ENCODE measurements at regions not wholly inside any gene's neighbourhood (a gene's known extent, or its start where the extent isn't known, plus 50 kb on each side); places are given as distances from the start of the nearest gene placed in this dataset.
"Not testable (repeated sequence)": the region's sequence is repeated elsewhere in the genome, so short reads cannot be mapped to it uniquely, and the experiment has no call there.

DNA sequence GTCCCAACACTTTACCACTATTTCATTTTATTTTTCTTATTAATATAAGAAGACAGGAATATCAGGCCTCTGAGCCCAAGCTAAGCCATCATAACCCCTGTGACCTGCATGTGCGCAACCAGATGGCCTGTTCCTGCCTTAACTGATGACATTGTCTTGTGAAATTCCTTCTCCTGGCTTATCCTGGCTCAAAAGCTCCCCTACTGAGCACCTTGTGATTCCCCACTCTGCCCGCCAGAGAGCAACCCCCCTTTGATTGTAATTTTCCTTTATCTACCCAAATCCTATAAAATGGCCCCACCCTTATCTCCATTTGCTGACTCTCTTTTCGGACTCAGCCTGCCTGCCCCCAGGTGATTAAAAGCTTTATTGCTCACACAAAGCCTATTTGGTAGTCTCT, 382.8 kb upstream of the HS3ST1 start:
- not testable (repeated sequence) for TF ChIP-seq ZNF274 (IDR thresholded peaks at IDR 0.05; ENCODE audit: borderline replicate concordance, low read depth, low read length); TCFL5 (CRISPR knock-in tag; conservative IDR thresholded peaks at IDR 0.05); TARDBP (IDR thresholded peaks at IDR 0.05); PRMT5 (CRISPR knock-in tag; IDR thresholded peaks at IDR 0.05); ATF1 (CRISPR knock-in tag; IDR thresholded peaks at IDR 0.05); ATF1 (tag; IDR thresholded peaks at IDR 0.05); SMARCA4 (IDR thresholded peaks at IDR 0.05); ZNF354B (CRISPR knock-in tag; IDR thresholded peaks at IDR 0.05)
- TF ChIP-seq, protein P1, sequence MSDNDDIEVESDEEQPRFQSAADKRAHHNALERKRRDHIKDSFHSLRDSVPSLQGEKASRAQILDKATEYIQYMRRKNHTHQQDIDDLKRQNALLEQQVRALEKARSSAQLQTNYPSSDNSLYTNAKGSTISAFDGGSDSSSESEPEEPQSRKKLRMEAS (CRISPR knock-in tag; IDR thresholded peaks at IDR 0.05), result not testable (repeated sequence)
- TF ChIP-seq, protein P2, sequence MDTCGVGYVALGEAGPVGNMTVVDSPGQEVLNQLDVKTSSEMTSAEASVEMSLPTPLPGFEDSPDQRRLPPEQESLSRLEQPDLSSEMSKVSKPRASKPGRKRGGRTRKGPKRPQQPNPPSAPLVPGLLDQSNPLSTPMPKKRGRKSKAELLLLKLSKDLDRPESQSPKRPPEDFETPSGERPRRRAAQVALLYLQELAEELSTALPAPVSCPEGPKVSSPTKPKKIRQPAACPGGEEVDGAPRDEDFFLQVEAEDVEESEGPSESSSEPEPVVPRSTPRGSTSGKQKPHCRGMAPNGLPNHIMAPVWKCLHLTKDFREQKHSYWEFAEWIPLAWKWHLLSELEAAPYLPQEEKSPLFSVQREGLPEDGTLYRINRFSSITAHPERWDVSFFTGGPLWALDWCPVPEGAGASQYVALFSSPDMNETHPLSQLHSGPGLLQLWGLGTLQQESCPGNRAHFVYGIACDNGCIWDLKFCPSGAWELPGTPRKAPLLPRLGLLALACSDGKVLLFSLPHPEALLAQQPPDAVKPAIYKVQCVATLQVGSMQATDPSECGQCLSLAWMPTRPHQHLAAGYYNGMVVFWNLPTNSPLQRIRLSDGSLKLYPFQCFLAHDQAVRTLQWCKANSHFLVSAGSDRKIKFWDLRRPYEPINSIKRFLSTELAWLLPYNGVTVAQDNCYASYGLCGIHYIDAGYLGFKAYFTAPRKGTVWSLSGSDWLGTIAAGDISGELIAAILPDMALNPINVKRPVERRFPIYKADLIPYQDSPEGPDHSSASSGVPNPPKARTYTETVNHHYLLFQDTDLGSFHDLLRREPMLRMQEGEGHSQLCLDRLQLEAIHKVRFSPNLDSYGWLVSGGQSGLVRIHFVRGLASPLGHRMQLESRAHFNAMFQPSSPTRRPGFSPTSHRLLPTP (IDR thresholded peaks at IDR 0.05; ENCODE audit: borderline replicate concordance, extremely low read depth, insufficient read length), result not testable (repeated sequence)
- TF ChIP-seq, protein P3, sequence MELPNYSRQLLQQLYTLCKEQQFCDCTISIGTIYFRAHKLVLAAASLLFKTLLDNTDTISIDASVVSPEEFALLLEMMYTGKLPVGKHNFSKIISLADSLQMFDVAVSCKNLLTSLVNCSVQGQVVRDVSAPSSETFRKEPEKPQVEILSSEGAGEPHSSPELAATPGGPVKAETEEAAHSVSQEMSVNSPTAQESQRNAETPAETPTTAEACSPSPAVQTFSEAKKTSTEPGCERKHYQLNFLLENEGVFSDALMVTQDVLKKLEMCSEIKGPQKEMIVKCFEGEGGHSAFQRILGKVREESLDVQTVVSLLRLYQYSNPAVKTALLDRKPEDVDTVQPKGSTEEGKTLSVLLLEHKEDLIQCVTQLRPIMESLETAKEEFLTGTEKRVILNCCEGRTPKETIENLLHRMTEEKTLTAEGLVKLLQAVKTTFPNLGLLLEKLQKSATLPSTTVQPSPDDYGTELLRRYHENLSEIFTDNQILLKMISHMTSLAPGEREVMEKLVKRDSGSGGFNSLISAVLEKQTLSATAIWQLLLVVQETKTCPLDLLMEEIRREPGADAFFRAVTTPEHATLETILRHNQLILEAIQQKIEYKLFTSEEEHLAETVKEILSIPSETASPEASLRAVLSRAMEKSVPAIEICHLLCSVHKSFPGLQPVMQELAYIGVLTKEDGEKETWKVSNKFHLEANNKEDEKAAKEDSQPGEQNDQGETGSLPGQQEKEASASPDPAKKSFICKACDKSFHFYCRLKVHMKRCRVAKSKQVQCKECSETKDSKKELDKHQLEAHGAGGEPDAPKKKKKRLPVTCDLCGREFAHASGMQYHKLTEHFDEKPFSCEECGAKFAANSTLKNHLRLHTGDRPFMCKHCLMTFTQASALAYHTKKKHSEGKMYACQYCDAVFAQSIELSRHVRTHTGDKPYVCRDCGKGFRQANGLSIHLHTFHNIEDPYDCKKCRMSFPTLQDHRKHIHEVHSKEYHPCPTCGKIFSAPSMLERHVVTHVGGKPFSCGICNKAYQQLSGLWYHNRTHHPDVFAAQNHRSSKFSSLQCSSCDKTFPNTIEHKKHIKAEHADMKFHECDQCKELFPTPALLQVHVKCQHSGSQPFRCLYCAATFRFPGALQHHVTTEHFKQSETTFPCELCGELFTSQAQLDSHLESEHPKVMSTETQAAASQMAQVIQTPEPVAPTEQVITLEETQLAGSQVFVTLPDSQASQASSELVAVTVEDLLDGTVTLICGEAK (IDR thresholded peaks at IDR 0.05), result not testable (repeated sequence)
- TF ChIP-seq, protein P3 (CRISPR knock-in tag; IDR thresholded peaks at IDR 0.05), result not testable (repeated sequence)
- TF ChIP-seq, protein P4, sequence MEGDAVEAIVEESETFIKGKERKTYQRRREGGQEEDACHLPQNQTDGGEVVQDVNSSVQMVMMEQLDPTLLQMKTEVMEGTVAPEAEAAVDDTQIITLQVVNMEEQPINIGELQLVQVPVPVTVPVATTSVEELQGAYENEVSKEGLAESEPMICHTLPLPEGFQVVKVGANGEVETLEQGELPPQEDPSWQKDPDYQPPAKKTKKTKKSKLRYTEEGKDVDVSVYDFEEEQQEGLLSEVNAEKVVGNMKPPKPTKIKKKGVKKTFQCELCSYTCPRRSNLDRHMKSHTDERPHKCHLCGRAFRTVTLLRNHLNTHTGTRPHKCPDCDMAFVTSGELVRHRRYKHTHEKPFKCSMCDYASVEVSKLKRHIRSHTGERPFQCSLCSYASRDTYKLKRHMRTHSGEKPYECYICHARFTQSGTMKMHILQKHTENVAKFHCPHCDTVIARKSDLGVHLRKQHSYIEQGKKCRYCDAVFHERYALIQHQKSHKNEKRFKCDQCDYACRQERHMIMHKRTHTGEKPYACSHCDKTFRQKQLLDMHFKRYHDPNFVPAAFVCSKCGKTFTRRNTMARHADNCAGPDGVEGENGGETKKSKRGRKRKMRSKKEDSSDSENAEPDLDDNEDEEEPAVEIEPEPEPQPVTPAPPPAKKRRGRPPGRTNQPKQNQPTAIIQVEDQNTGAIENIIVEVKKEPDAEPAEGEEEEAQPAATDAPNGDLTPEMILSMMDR (IDR thresholded peaks at IDR 0.05 in 2 of 3, conservative IDR thresholded peaks at IDR 0.05 in 1 of 3; ENCODE audit: insufficient read depth in 2 of 3, low read depth in 1 of 3, low read length in 3 of 3), result not testable (repeated sequence)

All from K562 (cell line).